GM12865 (cell line): ENCODE measurements at regions not wholly inside any gene's neighbourhood (a gene's known extent, or its start where the extent isn't known, plus 50 kb on each side); places are given as distances from the start of the nearest gene placed in this dataset.
"Not testable (repeated sequence)": the region's sequence is repeated elsewhere in the genome, so short reads cannot be mapped to it uniquely, and the experiment has no call there.

Experiments used
- DNase-seq: peaks from one replicate; pipeline ENCODE4 v3.0.0; 2010; ENCODE audit warnings: low read depth
- H3K4me3 ChIP-seq: 2 replicates; pipeline ENCODE4 v1.5.1; 2011; ENCODE audit warnings: mild to moderate bottlenecking, low read depth, low read length, control low read depth
- TF ChIP-seq, protein P1 (sequence below): IDR thresholded peaks from 2 replicates; pipeline ENCODE4 v1.5.1; 2011; ENCODE audit warnings: low read length, control low read depth, low read depth, inconsistent platforms; ENCODE audit not compliant: insufficient read depth; ENCODE audit errors: missing control alignments

- DNase-seq = peak; percentile 51
- H3K4me3 ChIP-seq = no peak overlapping the region
- TF ChIP-seq, protein P1, sequence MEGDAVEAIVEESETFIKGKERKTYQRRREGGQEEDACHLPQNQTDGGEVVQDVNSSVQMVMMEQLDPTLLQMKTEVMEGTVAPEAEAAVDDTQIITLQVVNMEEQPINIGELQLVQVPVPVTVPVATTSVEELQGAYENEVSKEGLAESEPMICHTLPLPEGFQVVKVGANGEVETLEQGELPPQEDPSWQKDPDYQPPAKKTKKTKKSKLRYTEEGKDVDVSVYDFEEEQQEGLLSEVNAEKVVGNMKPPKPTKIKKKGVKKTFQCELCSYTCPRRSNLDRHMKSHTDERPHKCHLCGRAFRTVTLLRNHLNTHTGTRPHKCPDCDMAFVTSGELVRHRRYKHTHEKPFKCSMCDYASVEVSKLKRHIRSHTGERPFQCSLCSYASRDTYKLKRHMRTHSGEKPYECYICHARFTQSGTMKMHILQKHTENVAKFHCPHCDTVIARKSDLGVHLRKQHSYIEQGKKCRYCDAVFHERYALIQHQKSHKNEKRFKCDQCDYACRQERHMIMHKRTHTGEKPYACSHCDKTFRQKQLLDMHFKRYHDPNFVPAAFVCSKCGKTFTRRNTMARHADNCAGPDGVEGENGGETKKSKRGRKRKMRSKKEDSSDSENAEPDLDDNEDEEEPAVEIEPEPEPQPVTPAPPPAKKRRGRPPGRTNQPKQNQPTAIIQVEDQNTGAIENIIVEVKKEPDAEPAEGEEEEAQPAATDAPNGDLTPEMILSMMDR = no peak
Measured at GRCh38 chr4:154164931-154165839, 326.4 kb downstream of the DCHS2 start.

GRCh38 chr4:154160519-154161301 is 330.9 kb downstream of the DCHS2 start:
- H3K4me3 ChIP-seq = no peak overlapping the region
- TF ChIP-seq, protein P1 = no peak
- no peak for DNase-seq

DNA sequence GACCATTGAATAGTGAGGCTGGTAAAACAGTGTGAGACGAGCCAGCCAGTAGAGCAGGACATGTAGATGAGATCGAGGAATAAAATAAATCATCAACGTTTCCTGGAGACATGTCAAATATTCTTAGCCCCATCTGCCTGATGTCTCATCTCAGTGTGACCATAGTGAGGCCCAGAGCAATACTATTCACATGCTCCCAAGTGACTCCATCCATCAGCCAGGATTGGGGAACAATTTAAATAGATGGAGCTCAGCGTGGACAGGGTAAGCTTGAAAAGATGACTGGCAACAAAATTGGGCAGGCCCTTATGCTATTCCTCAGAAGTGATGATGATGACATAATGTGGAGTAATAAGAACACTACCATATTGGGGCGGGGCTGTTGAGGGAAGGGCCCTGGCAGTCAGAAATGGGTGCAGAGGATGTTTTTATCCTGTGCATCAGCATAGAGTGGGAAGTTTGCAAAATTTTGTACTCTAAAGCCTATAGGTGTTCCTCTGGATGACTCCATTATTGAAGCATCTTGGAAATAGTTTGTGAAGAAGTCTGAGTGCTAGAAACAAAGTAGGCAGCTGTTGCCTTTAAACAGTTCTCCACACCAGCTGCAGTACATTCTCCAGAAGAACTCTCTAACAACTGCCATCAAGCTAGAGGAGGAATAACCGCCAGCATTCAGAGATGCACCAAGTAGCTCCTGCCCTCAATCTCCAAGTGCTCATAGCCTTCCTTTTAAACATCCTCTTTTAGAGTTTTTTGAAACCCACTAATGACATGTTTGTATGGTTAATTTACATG is 333.0 kb downstream of the DCHS2 start:
- H3K4me3 ChIP-seq = no peak overlapping the region
- DNase-seq = no peak
- TF ChIP-seq, protein P1 = no peak

- no peak overlapping the region for H3K4me3 ChIP-seq
- TF ChIP-seq, protein P1 = no peak
- DNase-seq = no peak
Measured at GRCh38 chr4:154152546-154152945, 339.1 kb downstream of the DCHS2 start.

GRCh38 chr4:154149236-154149635 is 342.4 kb downstream of the DCHS2 start:
- not testable (repeated sequence) for H3K4me3 ChIP-seq, DNase-seq

- TF ChIP-seq, protein P1 = no peak
- no peak for DNase-seq
- no peak overlapping the region for H3K4me3 ChIP-seq
Measured at GRCh38 chr4:154143720-154144119, 347.9 kb downstream of the DCHS2 start.
